NCI-H1092 treated with DMSO at 0.1 percent for 48 hours (cell line): ENCODE measurements at regions not wholly inside any gene's neighbourhood (a gene's known extent, or its start where the extent isn't known, plus 50 kb on each side); places are given as distances from the start of the nearest gene placed in this dataset.
"Not testable (repeated sequence)": the region's sequence is repeated elsewhere in the genome, so short reads cannot be mapped to it uniquely, and the experiment has no call there.

Source experiments
- DNase-seq: peaks from one replicate; lab custom pipeline; 2025; lab: John Stamatoyannopoulos, UW

GRCh38 chr10:130351466-130352290 lies 215.5 kb downstream of the GLRX3 start:
- DNase-seq: no peak

DNA sequence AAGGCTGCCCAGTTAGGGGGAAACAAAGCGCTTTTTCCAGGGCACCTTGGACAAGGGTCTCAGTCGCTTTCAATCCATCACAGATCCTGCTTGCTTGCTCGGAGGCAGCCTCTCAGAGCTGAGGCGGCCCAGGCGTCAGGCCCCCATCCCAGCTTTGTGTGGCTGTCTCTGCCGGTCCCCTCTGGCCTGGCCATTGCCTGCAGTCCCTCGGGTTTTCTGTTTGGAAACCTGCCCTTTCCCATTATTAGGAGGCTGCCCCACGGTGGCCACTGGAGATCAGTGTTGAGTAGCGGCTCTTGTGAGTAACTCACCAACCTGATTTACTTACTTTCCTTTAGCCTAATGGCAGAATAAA lies 216.1 kb downstream of the GLRX3 start:
- no peak for DNase-seq

GRCh38 chr10:130353928-130354572 lies 217.9 kb downstream of the GLRX3 start:
- DNase-seq: no peak

- no peak for DNase-seq
These were observed 218.4 kb downstream of the GLRX3 start for GRCh38 chr10:130354573-130354954.

- DNase-seq: no peak
These were observed 219.0 kb downstream of the GLRX3 start for GRCh38 chr10:130354976-130355795.

DNA sequence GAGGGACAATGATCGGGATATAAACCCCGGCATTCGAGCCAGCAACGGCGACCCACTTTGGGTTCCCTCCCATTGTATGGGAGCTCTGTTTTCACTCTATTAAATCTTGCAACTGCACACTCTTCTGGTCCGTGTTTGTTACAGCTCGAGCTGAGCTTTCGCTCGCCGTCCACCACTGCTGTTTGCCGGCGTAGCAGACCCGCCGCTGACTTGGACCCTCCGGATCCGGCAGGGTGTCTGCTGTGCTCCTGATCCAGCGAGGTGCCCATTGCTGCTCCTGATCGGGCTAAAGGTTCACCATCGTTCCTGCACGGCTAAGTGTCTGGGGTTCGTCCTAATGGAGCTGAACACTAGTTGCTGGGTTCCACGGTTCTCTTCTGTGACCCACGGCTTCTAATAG lies 220.2 kb downstream of the GLRX3 start:
- not testable (repeated sequence) for DNase-seq

- DNase-seq: no peak
These were observed 221.0 kb downstream of the GLRX3 start for GRCh38 chr10:130357226-130357625.

GRCh38 chr10:130357951-130358350 lies 221.8 kb downstream of the GLRX3 start:
- DNase-seq: no peak

GRCh38 chr10:130358981-130359650 lies 222.9 kb downstream of the GLRX3 start:
- no peak for DNase-seq

DNA sequence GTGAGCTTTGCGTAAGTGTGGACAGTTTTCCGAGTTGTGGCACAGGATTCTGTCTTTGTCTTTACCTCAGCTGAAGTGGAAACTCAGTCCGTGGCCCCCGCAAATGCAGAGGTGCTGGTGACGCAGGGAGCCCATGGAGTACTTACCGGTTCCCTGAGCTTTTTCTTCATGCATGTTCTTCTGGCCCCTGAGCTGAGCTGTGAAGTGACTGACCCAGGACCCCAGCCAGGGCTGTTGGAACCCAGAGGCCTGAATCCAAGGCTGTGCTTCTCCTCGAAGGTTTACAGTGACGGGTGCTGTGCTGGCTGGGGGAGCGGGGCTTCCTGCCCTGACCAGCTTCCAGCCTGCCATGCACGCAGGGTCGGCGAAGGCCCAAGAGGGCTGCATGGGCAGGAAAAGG lies 223.5 kb downstream of the GLRX3 start:
- DNase-seq: no peak

- peak; percentile 67 for DNase-seq
These were observed 224.7 kb downstream of the GLRX3 start for GRCh38 chr10:130360826-130361311.

DNA sequence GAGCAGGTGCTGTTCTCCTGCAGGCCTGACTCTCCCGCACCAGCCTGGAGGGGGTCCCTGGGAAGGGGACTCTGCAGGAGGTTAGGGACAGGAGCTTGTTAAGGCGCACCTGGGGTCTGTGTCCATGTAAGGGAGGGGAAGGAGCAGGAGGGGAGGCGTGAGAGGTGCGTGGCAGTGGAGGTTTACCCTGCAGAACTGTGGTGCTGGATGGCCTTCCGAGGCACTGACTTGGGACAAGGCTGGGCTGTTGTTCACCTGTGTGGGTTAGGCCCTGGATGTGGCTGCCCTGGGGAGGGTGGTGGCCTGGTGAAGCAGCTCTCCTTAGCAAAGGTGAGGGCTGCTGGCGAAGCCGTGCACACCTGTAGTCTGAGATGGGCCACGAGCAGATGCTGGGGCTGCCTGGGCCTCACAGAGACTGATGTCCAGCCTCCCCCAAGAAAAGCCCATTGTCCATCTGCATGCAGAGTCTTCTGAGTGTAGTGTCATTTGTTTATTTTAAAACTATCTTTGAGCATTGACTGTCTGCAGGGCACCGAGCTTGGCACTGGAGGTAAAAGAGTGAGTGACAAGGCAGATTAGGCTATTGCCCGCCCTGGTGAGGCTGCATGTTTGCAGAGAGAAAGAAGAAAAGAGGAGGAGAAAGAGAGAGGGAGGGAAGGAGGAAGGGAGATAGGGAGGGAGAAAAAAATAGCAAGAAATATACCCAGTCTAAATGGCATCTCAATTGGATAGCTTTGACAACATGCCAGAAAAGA lies 225.3 kb downstream of the GLRX3 start:
- DNase-seq: no peak

DNA sequence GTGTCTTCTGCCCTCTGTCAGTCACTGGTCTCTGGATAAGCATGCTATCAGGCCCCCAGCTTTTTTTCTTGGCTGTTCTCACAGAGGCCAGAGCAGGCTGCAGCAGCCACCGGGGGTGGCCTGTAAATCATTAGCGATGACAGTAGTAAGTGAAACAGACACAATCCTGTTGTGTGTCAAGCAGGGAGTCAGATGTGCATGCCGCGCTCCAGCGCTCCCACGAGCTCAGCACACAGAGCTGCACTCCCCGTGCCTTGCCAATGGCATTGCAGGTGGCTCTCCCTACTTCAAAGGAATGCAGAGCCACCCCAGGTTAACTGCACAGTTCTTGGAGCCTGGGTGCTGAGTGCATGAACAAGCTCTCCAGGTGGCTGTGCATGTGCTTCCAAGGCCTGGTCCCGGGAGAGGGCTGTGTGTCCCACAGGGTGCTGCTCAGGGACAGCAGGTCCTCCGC lies 226.1 kb downstream of the GLRX3 start:
- peak; percentile 27 for DNase-seq

- no peak for DNase-seq
These were observed 226.9 kb downstream of the GLRX3 start for GRCh38 chr10:130363051-130363450.

DNA sequence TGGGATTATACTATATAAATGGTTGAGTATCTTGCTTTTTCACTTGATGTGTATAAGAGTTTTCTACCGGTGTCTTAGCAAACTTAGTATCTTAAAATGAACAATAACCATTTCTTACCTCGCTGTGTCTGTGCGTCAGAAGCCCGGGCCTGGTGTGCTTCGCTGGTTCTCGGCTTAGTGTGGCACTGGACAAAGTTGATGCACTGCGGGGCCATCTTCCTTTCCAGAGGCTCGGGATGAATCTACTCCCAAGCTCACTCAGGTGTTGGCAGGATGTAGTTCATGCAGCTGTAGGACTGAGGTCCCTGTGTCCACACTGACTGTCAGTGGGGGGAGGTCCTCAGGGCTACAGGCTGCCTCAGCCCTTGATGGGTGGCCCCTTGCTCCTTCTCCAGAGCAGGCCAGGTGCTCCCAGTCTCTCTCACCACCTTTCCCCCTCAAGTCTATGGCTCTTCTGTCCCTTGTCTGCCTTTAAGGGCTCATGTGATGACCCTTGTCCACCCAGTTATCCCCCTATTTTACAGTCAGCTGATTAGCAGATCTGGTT lies 227.8 kb downstream of the GLRX3 start:
- no peak for DNase-seq

DNA sequence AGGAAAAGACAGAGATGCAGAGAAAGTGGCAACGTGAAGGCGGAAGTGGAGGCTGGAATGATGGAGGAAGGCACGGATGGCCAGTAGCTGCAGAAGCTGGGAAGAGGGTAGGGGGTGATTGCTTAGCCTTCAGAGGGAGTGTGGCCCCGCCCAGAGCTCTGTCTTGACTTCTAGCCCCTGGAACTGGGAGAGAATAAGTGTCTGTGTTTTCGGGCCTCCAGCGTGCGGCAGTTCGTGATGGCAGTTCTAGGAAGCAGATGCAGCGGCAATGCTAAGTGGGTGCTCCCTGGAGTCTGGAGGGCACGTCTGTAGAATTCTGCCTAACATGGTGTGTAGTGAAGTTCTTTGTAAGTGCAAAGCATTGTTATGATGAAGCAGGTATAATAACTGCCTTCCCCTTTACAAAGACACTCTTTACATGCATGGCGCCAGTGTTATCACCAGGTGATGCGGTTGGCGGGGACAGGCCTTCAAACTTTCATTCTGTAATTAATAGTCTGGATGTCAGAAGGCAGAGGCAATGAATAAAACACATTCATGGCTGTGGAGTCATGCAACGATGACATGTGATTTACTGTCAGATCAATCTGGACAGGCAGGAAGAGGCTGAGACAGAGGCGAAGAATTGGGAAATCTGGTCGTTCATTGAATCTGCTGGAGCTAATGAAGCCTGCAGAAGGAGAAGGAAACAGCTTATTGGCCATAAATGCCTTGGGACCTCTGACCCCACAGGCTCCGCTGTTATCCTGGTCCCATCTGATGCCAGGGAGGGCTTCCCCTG lies 228.6 kb downstream of the GLRX3 start:
- DNase-seq: no peak

- no peak for DNase-seq
These were observed 232.8 kb downstream of the GLRX3 start for GRCh38 chr10:130368761-130369560.

- no peak for DNase-seq
These were observed 233.6 kb downstream of the GLRX3 start for GRCh38 chr10:130369645-130370381.

DNA sequence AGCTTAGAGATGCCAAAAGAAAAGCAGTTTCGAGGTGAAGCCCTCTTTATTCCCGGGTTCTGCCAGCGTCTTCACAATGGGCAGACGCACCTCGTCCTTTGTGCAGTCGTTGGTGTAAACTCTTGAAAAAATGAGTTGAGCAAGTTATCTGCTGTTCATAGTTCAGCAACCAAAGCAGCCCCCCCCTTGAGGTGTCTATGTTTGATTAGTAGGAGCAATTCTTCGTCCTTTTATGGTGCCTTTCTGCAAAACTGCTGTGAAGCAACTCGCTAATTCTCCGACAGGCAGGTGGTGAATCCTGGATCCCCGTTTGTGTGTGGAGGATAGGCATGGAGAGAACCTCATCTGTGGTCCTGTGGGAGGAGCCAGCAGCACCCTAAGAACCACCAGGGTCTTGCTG lies 234.5 kb downstream of the GLRX3 start:
- DNase-seq: no peak
